Ovary (tissue), 3 donors: ENCODE measurements at regions not wholly inside any gene's neighbourhood (a gene's known extent, or its start where the extent isn't known, plus 50 kb on each side); places are given as distances from the start of the nearest gene placed in this dataset.

Experiments used
- CTCF ChIP-seq, 3 donors: fragments of 450-650 bp in 2 of 3; fragments of 200-600 bp in 1 of 3; IDR thresholded peaks; one replicate each; pipeline versions ENCODE4 v1.5.1 to v1.8.0; 2016 to 2022; ENCODE audit warnings: antibody characterized with exemption in 3 of 3, mild to moderate bottlenecking in 1 of 3
- POLR2A ChIP-seq: fragments of 450-650 bp; IDR thresholded peaks from one replicate; pipeline ENCODE4 v1.6.1; 2017; ENCODE audit warnings: antibody characterized with exemption, mild to moderate bottlenecking, moderate library complexity
- donor health status: DM: no; HTN: no; CAD: no.

DNA sequence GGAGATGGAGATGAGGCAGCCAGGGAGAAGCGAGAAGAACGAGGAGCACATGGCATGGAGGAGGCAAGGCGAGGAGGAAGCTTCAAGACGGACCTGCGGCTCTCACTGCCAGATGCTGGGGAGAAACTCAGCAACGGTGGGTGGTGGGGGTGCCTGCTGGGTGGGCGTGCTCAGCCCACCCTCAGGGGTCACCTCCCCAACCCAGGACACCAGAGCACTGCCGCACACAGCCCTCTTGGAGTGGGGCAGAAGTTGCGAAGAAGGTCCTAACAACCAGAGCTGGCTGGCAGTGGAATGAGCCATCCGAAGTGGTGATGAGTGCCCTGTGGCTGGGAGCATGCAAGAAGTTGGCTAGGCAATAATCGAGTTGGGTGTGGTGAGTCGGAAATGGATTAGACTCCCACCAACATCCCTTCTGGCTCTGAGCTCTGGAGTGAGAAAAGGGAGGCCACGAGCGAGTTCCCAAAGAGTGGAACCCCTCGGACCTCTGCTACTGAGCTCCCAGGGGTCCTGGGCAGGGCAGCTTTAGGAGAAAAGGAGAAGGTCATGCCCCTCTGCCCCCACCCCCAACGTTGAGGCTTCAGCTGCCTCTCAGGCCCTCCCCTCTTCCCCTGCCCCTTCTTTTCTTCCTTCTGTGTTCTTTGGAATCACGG, 212.7 kb upstream of the MVB12B start:
- TF ChIP-seq CTCF (IDR thresholded peaks at IDR 0.05) (no peak), POLR2A (no peak)
